Tibial nerve (tissue), 4 donors: ENCODE measurements at regions not wholly inside any gene's neighbourhood (a gene's known extent, or its start where the extent isn't known, plus 50 kb on each side); places are given as distances from the start of the nearest gene placed in this dataset.

Source experiments
- EP300 ChIP-seq, 2 donors: sonication (generic); formaldehyde crosslinking; IDR thresholded peaks; one replicate each; pipeline ENCODE4 v1.6.1; 2017; ENCODE audit warnings: antibody characterized with exemption in 2 of 2, mild to moderate bottlenecking in 1 of 2
- TF ChIP-seq, protein P1 (sequence below), 5 experiments: fragments of 200-600 bp in 3 of 5; fragments of 450-650 bp in 2 of 5; sonication (generic) in 3 of 5; IDR thresholded peaks; one replicate each; pipeline ENCODE4 v1.5.1; 2016 to 2019; ENCODE audit warnings: antibody characterized with exemption in 5 of 5, mild to moderate bottlenecking in 3 of 5, moderate library complexity in 2 of 5

DNA sequence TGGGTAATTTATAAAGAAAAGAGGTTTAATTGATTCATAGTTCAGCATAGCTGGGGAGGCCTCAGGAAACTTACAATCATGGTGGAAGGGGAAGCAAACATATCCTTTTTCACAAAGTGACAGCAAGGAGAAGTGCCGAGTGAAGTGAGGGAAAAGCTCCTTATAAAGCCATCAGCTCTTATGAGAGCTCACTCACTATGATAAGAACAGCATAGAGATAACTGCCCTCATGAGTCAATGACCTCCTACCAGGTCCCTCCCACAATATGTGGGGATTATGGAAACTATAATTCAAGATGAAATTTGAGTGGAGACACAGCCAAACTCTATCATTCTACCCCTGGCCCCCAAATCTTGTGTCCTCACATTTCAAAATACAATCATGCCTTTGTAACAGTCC, 115.8 kb upstream of the LAMA2 start:
- TF ChIP-seq, protein P1, sequence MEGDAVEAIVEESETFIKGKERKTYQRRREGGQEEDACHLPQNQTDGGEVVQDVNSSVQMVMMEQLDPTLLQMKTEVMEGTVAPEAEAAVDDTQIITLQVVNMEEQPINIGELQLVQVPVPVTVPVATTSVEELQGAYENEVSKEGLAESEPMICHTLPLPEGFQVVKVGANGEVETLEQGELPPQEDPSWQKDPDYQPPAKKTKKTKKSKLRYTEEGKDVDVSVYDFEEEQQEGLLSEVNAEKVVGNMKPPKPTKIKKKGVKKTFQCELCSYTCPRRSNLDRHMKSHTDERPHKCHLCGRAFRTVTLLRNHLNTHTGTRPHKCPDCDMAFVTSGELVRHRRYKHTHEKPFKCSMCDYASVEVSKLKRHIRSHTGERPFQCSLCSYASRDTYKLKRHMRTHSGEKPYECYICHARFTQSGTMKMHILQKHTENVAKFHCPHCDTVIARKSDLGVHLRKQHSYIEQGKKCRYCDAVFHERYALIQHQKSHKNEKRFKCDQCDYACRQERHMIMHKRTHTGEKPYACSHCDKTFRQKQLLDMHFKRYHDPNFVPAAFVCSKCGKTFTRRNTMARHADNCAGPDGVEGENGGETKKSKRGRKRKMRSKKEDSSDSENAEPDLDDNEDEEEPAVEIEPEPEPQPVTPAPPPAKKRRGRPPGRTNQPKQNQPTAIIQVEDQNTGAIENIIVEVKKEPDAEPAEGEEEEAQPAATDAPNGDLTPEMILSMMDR (IDR thresholded peaks at IDR 0.05) = no peak
- no peak for TF ChIP-seq EP300 (IDR thresholded peaks at IDR 0.05)
